HK-2 (cell line): ENCODE measurements at regions not wholly inside any gene's neighbourhood (a gene's known extent, or its start where the extent isn't known, plus 50 kb on each side); places are given as distances from the start of the nearest gene placed in this dataset.
"Not testable (repeated sequence)": the region's sequence is repeated elsewhere in the genome, so short reads cannot be mapped to it uniquely, and the experiment has no call there.

ENCODE experiments used
- DNase-seq: peaks from one replicate; pipeline ENCODE4 v3.0.0-alpha.2; 2018; ENCODE audit not compliant: unreplicated experiment

DNA sequence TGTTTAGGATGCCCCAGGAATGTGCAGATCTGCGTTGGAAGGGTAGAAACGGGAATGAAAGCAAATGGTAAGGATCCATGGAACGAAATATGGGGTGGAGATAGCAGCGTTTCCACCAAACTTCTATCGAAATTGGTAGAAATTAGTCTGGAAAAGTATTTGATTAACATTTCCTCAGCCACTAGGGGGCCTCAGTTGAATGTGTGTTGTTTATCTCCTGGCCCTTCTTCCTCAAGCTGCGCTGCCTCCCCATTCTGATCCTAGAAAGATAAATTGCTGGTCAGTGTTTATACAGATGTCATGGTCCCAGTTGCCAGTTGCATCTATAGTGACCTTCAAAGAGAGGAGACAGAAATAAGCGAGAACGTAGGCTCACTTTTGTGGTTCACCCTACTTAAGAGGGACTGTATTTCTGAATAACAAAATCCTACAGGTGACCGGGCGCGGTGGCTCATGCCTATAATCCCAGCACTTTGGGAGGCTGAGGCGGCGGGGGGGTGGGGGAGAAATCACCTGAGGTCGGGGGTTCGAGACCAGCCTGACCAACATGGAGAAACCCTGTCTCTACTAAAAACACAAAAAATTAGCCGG, 457.1 kb downstream of the SQOR start:
- no peak for DNase-seq

DNA sequence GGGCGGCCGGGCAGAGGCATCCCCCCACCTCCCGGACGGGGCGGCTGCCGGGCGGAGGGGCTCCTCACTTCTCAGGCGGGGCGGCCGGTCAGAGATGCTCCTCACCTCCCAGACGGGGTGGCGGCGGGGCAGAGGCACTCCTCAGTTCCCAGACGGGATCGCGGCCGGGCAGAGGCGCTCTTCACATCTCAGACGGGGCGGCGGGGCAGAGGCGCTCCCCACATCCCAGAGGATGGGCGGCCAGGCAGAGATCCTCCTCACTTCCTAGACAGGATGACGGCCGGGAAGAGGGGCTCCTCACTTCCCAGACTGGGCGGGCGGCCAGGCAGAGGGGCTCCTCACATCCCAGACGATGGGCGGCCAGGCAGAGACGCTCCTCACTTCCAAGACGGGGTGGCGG, 463.2 kb downstream of the SQOR start:
- not testable (repeated sequence) for DNase-seq

DNA sequence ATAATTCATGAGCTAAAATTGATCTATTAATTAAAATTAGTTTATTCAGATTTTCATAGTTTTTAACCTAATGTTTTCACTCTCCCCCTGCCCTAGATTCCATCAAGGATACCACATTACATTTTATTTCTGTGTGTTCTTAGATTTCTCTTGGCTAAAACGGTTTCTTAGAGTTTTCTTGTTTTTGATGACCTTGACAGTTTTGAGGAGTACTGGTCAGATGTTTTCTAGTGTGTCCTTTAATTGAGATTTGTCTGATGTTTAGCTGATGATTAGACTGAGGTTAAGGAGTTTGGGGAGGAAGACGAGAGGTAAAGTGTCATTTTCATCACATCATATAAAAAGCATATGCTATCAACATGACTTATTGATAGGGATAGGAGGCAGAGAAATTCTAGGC, 475.9 kb downstream of the SQOR start:
- DNase-seq: no peak

GRCh38 chr15:46111730-46112129, 476.9 kb downstream of the SQOR start:
- DNase-seq: no peak

- no peak for DNase-seq
Measured at GRCh38 chr15:46117071-46117470, 482.2 kb downstream of the SQOR start.

DNA sequence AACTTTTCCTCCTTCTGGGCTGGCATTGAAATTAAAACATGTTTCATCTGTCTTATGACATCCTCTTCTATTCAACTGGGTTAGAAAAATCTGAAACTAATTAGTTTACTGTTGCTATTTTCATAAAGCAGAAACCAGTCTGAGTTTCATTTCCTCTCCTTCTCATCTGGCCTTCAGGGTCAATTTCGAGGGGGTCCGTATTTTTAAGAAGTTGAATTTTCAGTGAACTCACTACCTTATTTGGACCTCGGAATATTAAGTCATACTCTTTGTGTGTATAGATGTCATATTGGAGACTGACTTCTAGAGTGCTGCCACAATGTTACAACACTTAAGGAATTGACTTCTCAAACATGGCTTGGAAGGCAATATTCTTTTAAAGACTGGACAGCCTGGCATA, 485.9 kb downstream of the SQOR start:
- no peak for DNase-seq

DNA sequence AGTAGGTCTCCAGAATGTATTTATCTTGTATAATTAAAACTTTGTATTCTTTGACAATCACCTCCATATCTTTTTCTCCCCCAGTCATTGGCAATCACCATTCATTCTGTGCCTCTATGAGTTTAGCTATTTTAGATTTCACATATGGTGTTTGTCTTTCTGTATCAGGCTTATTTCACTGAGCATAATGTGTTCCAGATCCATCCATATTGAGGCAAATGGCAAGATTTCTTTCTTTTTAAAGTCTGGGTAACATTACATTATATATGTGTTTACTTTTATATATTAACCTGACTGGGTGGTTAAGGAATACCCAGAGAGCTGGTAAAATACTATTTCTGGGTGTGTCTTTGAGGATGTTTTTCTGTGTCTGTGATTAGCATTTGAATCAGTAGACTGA, 486.6 kb downstream of the SQOR start:
- DNase-seq: no peak

DNA sequence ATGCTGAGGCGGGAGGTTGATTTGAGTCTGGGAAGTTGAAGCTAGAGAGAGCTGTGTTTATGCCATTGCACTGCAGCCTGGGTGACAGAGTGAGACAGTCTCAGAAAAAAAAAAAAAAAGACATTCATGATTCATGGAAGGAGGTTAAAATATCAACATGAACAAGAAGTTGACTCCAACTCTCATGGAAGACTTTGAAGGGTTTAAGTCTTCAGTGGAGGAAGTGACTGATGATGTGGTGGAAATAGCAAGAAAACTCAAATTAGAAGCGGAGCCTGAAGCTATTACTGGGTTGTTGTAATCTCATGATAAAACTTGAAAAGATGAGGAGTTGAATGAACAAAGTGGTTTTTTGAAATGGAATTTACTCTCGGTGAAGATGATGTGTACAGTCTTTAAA, 491.8 kb downstream of the SQOR start:
- no peak for DNase-seq

DNA sequence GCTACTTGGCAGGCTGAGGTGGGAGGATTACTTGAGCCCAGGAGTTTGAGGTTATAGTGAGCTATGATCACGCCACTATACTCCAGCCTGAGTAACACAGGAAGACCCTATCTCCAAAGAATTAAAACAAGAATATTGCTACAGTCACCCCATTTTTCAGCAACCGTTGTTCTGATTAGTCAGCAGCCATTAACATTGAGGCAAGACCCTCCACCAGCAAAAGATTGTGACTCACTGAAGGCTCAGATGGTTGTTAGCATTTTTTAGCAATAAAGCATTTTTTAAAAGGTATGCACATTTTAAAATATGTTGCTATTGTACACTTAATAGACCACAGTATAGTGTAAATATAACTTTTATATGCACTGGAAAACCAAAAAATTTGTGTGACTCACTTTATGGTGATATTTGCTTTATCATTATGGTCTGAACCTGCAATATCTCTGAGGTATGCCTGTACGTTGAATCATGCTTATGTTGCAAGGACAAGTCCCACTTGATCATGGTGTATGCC, 492.6 kb downstream of the SQOR start:
- no peak for DNase-seq

DNA sequence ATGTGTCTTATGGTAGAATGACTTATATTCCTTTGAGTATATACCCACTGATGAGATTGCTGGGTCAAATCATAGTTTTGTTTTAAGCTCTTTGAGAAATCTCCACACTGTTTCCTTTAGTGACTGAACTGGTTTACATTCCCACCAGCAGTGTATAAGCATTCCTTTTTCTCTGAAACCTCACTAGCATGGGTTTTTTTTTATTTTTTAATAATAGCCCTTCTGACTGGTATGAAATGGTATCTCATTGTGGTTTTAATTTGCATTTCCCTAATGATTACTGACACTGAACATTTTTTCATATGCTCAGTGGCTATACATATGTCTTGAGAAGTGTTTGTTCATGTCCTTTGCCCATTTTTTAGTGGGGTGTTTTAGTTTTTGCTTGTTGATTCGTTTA, 494.3 kb downstream of the SQOR start:
- no peak for DNase-seq

DNA sequence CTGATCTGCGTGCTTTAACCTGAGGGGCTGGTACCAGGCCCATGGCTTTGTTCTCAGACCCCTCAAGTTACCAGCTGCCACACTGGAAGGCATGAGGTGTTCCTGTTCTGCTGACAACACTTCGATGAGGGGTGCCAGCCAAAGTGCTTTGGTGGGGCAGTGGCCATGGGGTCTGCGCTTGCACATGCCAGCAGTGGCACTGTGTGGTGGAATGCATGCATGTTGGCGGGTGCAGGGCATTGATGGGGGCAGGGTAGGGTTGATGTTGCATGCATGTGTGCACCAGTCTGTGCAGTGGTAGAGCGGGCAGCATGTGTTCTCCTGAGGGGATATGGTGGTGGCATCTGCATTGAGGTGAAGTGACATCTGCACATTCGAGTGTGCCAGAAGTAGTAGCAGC, 497.0 kb downstream of the SQOR start:
- DNase-seq: no peak

DNA sequence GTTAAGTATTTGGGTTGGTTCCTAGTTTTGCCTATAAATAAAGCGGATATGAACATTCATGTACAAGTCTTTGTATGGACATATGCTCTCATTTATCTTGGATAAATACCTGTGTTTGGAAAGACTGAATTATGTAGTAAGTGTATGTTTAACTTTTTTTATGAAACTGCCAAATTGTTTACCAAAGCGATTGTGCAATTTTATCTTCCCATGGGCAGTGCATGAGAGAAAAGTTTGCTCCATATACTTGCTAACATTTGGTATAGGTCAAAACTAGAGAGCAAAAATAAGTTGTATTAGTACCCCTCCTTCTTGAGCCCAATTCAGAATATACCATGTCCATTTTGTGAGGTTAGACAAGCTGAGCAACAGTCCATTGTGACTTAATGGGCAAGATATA, 502.6 kb downstream of the SQOR start:
- DNase-seq: no peak

DNA sequence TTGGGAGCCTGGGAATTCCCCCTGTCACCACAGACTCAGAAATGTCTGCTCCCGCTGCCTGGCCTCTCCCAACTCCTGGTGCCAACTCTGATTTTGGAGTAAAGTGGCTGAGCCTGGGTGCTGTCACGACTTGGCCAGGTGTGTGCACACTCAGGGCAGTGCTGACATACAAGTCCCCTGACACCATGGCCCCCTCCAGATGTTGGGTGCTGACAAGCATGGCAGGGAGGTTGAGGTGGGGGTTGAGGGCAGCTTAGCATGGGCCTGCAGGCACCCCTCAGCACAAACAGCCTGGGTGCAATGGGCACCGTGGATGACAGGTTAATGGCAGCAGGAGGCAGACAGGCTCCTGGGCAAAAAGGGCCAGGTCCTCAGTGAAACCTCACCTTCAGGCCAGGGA, 511.2 kb downstream of the SQOR start:
- DNase-seq: no peak

DNA sequence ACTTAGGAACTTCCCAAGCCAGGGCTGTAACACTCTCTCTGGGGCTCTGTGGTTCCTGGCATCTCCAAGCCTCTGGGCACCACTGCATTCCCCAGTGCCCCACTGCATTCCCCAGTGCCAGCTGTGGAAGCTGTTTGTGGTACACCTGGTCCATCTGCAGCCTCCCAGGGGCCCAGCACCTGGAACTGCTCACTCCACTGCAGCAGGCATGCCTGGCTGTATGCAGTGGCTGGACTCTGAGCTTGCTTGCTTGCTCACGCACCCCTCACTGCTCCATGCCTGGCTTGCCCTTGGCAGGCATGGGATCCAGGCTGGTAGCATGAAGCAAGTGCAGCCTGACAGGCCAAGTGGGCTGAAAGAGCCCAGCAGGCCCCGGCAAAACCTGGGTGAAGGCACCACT, 512.1 kb downstream of the SQOR start:
- no peak for DNase-seq

DNA sequence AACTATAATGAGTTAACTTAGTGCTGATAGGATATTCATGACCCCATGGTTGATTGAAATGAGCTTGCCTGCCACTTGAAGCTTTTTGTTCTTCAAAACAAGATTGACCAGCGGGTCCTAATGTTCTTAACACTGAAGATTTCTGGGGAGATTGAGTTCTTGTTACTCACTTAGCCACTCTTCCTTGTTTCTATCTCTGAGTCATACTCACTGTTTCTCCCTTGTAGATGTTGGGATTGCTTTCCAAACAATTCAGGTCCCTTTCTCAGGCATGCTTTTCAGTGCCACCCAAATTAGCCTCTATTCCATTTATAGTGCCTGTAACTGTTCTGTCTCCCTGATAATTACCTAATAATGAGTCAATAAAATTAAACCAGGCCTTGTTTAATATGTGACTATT, 517.0 kb downstream of the SQOR start:
- no peak for DNase-seq

GRCh38 chr15:46166750-46167149, 531.9 kb downstream of the SQOR start:
- DNase-seq: no peak

- DNase-seq: no peak
Measured at GRCh38 chr15:46170326-46170725, 535.5 kb downstream of the SQOR start.

- no peak for DNase-seq
Measured at GRCh38 chr15:46174122-46174521, 539.3 kb downstream of the SQOR start.

- DNase-seq: no peak
Measured at GRCh38 chr15:46177219-46177618, 542.4 kb downstream of the SQOR start.

- no peak for DNase-seq
Measured at GRCh38 chr15:46178138-46178537, 543.3 kb downstream of the SQOR start.

DNA sequence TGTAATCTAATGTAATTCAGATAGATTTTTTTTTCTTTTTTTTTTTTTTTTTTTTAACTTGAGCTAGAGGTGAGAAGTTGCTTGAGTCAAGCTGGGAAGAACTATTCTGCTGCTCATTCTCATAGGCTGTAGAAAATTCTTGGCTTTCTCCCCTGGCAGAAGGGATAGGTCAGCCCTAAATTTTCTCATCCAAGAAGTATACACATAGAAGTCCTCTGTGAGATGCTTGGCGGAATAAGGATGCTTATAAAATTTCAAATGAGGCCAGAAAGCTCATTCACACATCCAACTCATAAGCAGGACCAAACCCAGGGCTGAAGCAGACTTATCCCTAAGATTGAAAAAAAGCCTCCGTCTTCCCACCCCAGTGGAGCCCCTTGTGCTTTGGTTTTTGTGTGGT, 572.5 kb downstream of the SQOR start:
- no peak for DNase-seq

DNA sequence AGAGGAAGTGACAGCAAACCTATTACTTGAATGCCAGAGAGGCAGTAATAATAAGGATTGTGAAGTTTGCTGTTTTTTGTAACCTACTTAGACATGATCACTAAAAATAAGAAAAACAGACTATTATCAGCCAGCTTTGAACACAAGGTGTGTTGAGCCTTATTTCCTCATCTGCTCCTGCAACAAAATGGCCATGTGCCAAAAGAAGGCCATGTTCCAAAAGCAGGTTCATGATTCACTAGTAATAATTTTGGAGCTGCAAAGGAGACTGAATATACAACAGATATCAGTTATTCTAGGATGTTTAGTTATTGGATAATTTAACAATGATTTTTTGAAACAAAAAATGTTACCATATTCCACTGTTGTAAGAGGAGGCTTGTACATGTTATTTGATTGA, 578.7 kb downstream of the SQOR start:
- DNase-seq: no peak

- DNase-seq: no peak
Measured at GRCh38 chr15:46222826-46223225, 588.0 kb downstream of the SQOR start.

DNA sequence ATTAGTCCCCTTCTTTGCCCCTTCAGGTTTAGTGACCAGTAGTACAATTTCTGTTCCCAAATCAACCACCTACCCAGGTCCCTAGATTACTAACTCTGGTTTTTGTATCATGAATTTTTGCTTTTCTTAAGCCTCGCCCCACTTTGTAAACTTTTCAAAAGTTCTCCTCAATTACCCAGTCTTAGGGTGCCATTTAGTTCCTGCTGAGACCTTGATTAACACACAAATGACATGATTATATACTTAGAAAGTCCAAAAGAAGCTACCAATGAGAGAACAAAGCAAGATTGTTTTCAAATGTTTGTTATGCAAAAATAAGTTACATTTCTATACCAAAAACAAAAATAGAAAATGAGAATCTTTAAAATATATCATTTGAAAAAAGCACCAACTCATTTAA, 594.4 kb downstream of the SQOR start:
- DNase-seq: no peak
